Head of caudate nucleus (tissue), 42 donors: ENCODE measurements at regions not wholly inside any gene's neighbourhood (a gene's known extent, or its start where the extent isn't known, plus 50 kb on each side); places are given as distances from the start of the nearest gene placed in this dataset.
"Not testable (repeated sequence)": the region's sequence is repeated elsewhere in the genome, so short reads cannot be mapped to it uniquely, and the experiment has no call there.

ENCODE experiments used
- DNase-seq, 42 donors: peaks; one replicate each; pipeline versions ENCODE4 v3.0.0 to v3.0.0-alpha.2; 2020 to 2021; ENCODE audit warnings: mixed read lengths in 7 of 42
- intact Hi-C: fragments of 100-400 bp; cut with DNase I; formaldehyde crosslinking; loops from one replicate; pipeline ENCODE4 v1.15.0; 2022

- intact Hi-C loops = no loop called here
- peak in 21 of 42 donors; percentile 4 to 55 (median 19) for DNase-seq
Observed at GRCh38 chr13:70310396-70311119, 202.3 kb upstream of the KLHL1 start.

- intact Hi-C loops = no loop called here
- no peak for DNase-seq
Observed at GRCh38 chr13:70297189-70297616, 189.0 kb upstream of the KLHL1 start.

- intact Hi-C loops = no loop called here
- DNase-seq = no peak
Observed at GRCh38 chr13:70284371-70284770, 176.1 kb upstream of the KLHL1 start.

DNA sequence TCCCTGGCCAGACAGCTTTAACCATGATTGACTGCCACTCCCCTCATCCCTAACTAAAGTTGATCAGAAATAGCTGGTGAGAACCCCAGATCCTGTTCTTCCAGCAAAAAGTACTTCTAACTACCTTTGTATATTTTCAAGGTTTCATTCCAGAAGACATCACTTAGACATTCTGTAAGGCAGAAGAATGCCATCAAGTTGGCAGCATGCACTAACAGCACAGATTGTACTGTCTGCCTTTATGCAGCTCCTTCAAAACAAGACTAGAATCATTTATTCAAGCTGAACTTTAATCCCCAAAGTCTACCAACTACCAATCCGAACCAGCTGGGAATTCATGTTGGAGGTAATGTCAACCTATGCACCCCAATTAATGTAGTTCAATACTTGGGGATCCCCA lies 167.6 kb upstream of the KLHL1 start:
- no peak for DNase-seq
- intact Hi-C loops = no loop called here

DNA sequence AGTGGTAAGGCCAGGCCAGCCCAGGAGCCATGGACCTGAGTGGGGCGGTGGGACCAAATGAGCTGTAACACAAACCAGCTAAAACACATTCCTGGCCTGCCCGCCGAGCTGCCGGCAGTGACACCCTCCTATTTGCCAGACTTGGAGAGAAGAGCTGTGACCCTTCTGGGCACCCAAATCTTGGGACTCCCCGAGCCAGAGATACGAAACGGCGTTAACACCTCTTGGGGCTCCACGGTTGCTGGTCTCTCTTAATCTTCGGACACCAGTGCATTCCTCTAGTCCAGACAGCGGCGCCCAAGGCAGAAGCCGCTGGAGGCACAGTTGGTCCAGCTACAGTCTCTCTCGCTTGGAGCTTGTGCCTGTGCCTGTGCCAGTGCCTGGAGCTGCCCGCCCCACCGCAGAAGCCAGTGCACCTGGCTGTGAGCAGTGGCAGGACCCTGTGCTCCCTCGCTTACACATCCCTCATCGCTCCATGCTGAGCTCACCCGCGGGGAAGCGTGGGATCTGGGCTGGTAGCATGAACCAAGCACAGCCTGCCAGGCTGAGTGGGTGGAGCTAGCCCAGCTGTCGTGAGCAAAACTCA lies 147.2 kb upstream of the KLHL1 start:
- intact Hi-C loops = no loop called here
- no peak for DNase-seq

DNA sequence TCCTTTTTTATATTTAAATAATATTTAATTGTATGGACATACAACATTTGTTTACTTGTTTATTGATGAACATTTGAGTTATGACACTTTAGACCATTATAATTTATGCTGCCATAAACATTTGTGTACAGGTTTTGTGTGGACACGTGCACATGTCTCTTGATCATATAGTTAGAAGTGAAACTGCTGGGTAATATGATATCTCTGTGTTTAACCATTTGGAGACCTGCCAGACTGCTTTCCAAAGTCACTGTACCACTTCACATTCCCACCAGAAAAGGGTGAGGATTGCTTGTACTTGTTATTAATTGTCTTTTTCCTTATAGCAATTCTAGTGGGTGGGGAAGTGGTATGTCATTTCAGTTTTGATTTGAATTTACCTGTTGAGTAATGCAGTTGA lies 145.6 kb upstream of the KLHL1 start:
- intact Hi-C loops = no loop called here

GRCh38 chr13:70253411-70253810 lies 145.2 kb upstream of the KLHL1 start:
- intact Hi-C loops = no loop called here
- DNase-seq = no peak

More for the DNA sequence above, 145.6 kb upstream of the KLHL1 start:
- no peak for DNase-seq

DNA sequence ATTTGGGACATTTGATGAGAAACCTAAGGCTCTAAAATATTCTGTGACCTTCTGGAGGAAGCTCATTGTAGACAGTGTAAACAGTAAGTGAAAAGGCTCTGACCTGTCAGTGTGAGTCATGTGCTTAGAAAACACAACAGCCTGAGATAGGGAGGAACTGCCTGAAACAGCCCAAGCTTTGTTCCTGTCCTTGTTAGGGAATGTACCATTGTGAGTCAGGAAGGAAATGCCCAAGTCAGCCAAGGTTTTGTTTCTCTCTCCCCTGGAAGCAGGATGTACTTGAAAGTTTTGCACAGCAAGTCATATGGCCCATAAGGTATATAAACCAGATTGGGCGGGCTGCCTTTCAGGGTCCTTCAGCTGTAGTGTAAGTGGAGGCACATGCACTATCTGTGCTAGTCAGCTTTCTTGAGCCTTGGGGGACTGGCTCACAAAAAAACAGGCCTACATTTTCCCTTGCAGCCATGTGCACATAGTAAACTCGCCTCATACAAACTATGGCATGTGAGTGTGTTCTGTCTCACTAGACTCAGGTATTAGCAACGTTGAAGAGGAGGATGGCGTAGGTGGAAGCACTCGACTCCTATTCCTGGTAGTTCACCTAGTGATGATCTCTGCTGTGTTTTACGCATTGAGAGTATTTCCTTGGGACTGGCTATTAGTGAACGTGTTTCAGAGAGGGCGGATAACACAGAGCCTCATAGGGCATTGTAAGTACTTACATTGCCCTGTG lies 141.2 kb upstream of the KLHL1 start:
- peak in 14 of 42 donors; percentile 2 to 74 (median 22) for DNase-seq
- intact Hi-C loops = no loop called here

GRCh38 chr13:70237131-70237530 lies 128.9 kb upstream of the KLHL1 start:
- no peak for DNase-seq
- intact Hi-C loops = no loop called here

DNA sequence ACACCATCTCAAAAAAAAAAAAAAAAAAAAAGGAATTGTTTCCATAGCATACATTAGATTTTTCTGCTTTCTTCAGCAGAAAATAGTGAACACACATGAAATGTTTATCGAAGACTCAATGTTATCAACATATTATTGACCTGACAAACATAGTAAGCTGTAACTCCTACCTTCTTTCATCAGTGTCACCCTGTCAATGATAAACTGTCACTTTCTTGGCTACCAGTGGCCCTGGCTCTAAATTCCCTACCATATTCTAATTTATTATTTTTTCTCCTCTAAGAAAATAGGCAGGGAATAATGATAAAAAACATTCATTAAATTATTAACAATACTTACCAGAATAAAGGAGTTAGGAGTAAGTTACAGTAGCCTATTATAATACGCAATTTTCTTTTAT lies 127.3 kb upstream of the KLHL1 start:
- intact Hi-C loops = no loop called here
- DNase-seq = no peak

- intact Hi-C loops = no loop called here
- DNase-seq = no peak
Observed at GRCh38 chr13:70223911-70224310, 115.7 kb upstream of the KLHL1 start.

- no peak for DNase-seq
- intact Hi-C loops = no loop called here
Observed at GRCh38 chr13:70222926-70223325, 114.7 kb upstream of the KLHL1 start.

GRCh38 chr13:70218618-70219017 lies 110.4 kb upstream of the KLHL1 start:
- intact Hi-C loops = no loop called here
- no peak for DNase-seq

- intact Hi-C loops, DNase-seq: not testable (repeated sequence)
Observed at GRCh38 chr13:70208968-70209367, 100.7 kb upstream of the KLHL1 start.

DNA sequence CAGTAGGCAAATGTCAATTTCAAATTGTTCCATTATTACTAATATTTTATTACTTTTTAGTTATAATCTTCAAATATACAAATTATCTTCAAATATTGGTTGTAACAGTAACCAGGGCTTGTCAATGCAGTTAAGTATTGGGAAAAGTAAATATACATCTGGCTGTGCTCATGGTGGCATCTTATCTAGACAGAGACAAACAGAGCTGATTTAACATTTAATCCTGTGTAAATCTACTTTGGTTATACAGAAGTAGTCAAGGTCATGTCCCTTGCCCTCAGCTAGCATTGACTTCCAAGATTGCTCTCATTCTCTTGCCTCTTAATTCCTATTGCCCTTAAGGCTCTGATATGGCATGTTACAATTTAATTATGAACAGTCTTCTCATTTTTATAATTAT lies 98.4 kb upstream of the KLHL1 start:
- no peak for DNase-seq
- intact Hi-C loops = no loop called here

DNA sequence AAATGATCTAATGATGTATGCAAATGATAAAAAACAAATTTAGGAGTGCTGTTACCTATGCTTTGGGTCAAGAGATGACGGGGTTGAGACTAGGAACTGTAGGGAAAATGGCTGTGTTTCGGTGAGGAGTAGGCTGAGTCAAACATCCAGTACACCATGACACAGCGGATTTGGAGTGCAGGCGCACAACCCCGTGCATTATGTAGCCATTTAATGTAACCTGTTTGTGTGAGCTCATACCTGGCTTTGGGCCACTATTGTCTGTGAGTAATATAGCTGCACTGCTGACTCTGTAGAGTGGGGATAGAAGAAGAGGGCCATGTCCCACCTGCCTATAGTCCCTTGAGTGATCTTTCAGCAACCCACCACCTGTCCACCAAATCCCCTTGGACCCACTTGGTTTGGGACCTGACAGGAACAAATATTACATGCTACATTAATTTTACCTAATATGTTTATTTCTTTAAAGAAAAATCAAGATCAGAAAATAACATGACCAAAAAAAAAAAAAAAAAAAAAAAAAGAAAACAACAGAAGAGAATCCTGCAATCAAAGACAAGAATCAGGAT lies 95.5 kb upstream of the KLHL1 start:
- intact Hi-C loops = no loop called here
- no peak for DNase-seq

- intact Hi-C loops = no loop called here
- DNase-seq = no peak
Observed at GRCh38 chr13:70191034-70191433, 82.8 kb upstream of the KLHL1 start.

DNA sequence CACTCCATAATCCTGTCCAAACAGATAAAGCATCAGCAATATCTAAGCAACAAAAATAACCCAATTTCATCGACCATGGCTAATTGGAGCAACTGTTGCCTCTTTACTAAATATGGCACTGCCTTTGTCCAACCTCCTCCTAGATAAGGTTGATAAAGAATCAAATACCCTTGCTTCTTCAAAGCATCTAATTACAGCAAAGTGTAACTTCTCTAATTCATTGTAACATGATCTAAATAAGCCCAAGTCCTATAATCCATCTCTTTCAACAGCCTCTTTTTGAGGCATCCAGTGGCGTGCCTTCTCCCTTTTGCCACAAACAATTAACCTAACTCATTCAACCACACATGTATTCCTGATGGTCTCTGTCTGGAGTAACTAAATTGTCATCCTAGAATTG lies 81.7 kb upstream of the KLHL1 start:
- intact Hi-C loops = no loop called here
- DNase-seq = no peak

- no peak for DNase-seq
- intact Hi-C loops = no loop called here
Observed at GRCh38 chr13:70188567-70188966, 80.3 kb upstream of the KLHL1 start.

DNA sequence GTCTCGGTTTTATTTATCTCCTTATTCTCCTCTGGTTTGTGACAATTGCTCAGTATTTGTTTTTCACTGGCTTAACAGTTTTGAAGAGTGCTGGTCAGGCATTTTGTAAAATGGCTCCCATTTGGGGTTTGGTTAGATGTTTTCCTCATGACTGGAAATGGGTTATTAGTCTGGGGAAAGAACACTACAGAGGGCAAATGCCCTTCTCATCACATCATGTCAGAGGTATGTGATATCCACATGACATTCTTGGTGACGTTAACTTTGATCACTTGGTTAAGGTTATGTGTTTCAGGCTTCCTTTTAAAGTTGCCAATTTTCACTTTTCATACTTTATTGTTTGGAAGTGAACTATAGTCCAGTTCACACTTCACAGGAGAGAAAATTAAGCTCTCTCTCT lies 74.8 kb upstream of the KLHL1 start:
- intact Hi-C loops = no loop called here

More for the DNA sequence above, 74.8 kb upstream of the KLHL1 start:
- no peak for DNase-seq
